Immature natural killer cell (primary cell): ENCODE measurements at regions not wholly inside any gene's neighbourhood (a gene's known extent, or its start where the extent isn't known, plus 50 kb on each side); places are given as distances from the start of the nearest gene placed in this dataset.

ENCODE experiments used
- DNase-seq, 3 donors: peaks; one replicate each; pipeline ENCODE4 v3.0.0; 2022; ENCODE audit warnings: mixed read lengths in 1 of 3
- H3K27ac Mint-ChIP-seq, 6 donors: one replicate each; pipeline ENCODE4 v1.8.0; 2020; ENCODE audit warnings: mixed read lengths in 6 of 6, mild to moderate bottlenecking in 5 of 6, inconsistent platforms in 4 of 6, moderate library complexity in 3 of 6
- H3K27me3 Mint-ChIP-seq, 3 donors: one replicate each; pipeline ENCODE4 v1.8.0; 2020 to 2021; ENCODE audit warnings: low read depth in 3 of 3, mild to moderate bottlenecking in 3 of 3, mixed read lengths in 3 of 3, moderate library complexity in 3 of 3, inconsistent platforms in 1 of 3
- H3K36me3 Mint-ChIP-seq, 3 donors: one replicate each; pipeline ENCODE4 v1.8.0; 2020; ENCODE audit warnings: mixed read lengths in 3 of 3, inconsistent platforms in 2 of 3, mild to moderate bottlenecking in 2 of 3
- H3K4me1 Mint-ChIP-seq, 2 donors: one replicate each; pipeline ENCODE4 v1.8.0; 2020; ENCODE audit warnings: inconsistent platforms in 2 of 2, mild to moderate bottlenecking in 2 of 2, mixed read lengths in 2 of 2, moderate library complexity in 1 of 2
- H3K4me3 Mint-ChIP-seq, 5 donors: one replicate each; pipeline ENCODE4 v1.8.0; 2020; ENCODE audit warnings: mild to moderate bottlenecking in 5 of 5, mixed read lengths in 5 of 5, inconsistent platforms in 3 of 5, moderate library complexity in 3 of 5
- H3K9me3 Mint-ChIP-seq, 6 donors: one replicate each; pipeline ENCODE4 v1.8.0; 2020; ENCODE audit warnings: mild to moderate bottlenecking in 6 of 6, mixed read lengths in 6 of 6, inconsistent platforms in 4 of 6, moderate library complexity in 3 of 6

DNA sequence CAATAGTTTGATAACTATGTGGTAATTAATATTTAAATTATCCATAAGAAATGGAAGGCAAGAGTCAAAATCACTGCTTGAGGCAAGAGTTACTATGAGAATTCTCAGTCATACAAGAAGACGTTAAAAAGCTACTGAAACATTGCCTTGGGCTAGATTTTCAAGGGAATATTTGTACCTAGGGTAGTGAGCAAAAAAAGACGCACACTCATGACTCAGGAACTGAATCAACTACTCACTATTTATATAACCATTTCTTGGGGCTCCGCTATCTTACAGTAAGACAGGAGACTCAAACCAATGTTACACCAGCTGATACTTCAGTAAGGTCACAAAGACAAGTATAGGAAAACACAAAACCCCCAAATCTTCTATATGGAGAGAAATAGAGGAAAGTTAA lies 151.5 kb upstream of the RNPC3 start:
- Mint-ChIP-seq H3K27me3 (no peaks in the 10 kb centered on the region), H3K27ac (no peak overlapping the region), H3K9me3 (peaks cover 0 to 23% (median 7%) of the 10 kb centered on the region in 6 donors), H3K4me3 (no peak overlapping the region), H3K4me1 (no peaks in the 10 kb centered on the region), H3K36me3 (no peaks in the 10 kb centered on the region)
- no peak for DNase-seq

DNA sequence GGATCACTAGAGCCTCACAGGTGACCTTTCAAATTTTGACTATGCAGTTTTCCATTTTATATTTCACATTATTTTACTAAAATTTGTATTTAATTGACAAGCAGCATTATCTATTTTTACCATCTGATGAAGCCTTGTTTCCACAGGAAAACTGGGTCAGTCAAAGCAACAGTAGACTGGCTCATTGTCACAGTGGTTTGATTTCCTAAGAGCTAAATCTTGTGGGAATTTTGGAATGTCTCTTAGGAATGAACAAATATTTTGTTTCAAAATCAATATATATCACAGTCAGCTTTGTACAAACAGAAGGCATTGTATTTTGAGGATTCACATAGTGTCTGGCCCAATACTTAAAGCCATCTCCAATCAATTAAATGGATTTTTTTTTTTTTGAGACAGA lies 152.6 kb upstream of the RNPC3 start:
- no peak for DNase-seq
- Mint-ChIP-seq H3K4me1 (no peaks in the 10 kb centered on the region), H3K27me3 (no peaks in the 10 kb centered on the region), H3K36me3 (no peaks in the 10 kb centered on the region), H3K4me3 (no peak overlapping the region), H3K9me3 (peaks cover 0 to 18% (median 4%) of the 10 kb centered on the region in 6 donors), H3K27ac (no peak overlapping the region)

DNA sequence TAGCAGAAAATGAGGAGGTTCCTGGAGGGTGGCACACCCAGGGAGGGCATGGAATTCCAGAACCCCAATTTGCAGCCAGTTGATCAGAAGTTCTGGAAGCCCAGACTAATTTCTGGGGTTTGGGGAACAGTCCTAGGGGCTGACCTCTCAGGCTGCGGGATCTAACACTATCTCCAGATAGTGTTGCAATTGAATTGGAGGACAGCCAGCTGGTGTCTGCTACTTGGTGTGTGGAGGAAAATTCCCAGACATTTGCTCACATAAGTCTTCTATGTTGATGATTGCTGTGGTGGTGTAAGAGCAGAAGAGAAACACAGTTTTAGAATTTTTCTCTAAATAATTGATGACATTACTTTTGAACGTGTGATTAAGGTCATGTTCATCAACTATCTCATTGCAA lies 154.3 kb upstream of the RNPC3 start:
- Mint-ChIP-seq H3K4me1 (no peaks in the 10 kb centered on the region), H3K9me3 (peaks cover 0 to 10% (median 4%) of the 10 kb centered on the region in 6 donors), H3K27ac (no peak overlapping the region), H3K27me3 (no peaks in the 10 kb centered on the region), H3K4me3 (no peak overlapping the region), H3K36me3 (no peaks in the 10 kb centered on the region)
- no peak for DNase-seq

- H3K27me3 Mint-ChIP-seq, result no peaks in the 10 kb centered on the region
- peaks cover 0 to 10% (median under 1%) of the 10 kb centered on the region in 6 donors for H3K9me3 Mint-ChIP-seq
- no peak overlapping the region for H3K4me3 Mint-ChIP-seq
- no peak for DNase-seq
- no peaks in the 10 kb centered on the region for H3K36me3 Mint-ChIP-seq
- no peak overlapping the region for H3K27ac Mint-ChIP-seq
- no peaks in the 10 kb centered on the region for H3K4me1 Mint-ChIP-seq
Observed at GRCh38 chr1:103367186-103367585, 158.3 kb upstream of the RNPC3 start.

DNA sequence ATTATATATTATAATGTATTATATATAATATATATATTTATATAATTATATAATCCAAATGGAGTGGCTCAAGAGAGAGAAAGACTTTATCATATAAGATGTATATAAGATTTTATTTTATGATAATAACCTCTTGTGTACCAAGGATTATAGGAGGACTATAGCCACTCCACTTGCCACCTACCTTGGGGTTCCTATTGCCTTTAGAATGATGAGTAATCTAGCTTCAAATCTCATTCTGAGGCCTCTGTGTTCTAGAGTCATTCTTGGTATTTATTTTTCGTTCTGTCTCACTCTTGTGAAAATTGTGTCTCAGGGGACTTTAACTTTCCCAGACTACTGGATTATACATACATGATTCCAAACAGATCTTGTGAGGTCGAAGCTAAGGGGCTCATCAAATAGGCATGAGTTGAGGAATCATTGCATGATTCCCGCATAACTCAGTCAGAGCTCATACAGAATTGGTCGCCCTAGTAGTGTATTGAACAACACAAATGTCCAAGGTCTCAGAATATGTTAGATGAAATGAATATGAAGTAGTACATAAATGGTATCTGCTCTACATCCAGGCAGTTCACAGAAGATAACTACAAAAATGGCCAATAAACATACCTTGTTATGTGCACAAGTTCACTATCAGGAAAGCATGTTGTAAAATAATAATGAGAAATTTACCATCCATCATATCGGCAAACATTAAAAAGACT lies 159.5 kb upstream of the RNPC3 start:
- DNase-seq, result no peak
- no peaks in the 10 kb centered on the region for H3K4me1 Mint-ChIP-seq
- no peak overlapping the region for H3K4me3 Mint-ChIP-seq
- H3K27me3 Mint-ChIP-seq, result peaks cover 0 to 2% (median 0%) of the 10 kb centered on the region in 3 donors
- H3K9me3 Mint-ChIP-seq, result peaks cover 0 to 5% (median under 1%) of the 10 kb centered on the region in 6 donors
- H3K36me3 Mint-ChIP-seq, result no peaks in the 10 kb centered on the region
- no peak overlapping the region for H3K27ac Mint-ChIP-seq

DNA sequence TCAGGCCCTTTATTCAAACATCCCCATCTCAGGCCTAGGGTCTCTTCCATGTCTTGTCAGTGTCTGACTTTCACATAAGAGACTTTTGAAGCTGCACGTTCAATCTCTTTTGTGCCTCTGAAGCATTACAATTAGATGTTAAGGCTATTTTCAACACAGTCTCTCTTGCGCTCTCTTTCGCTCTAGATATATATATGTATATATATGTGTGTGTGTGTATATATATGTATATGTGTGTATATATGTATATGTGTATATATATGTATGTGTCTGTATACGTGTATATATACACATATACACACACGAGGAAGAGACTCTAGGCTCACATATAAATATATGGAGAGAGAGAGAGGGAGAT lies 162.5 kb upstream of the RNPC3 start:
- Mint-ChIP-seq H3K27me3 (peaks cover 0 to 2% (median 0%) of the 10 kb centered on the region in 3 donors), H3K4me1 (no peaks in the 10 kb centered on the region), H3K4me3 (no peak overlapping the region), H3K27ac (no peak overlapping the region), H3K9me3 (peaks cover 0 to 4% (median 1%) of the 10 kb centered on the region in 6 donors), H3K36me3 (no peaks in the 10 kb centered on the region)
- DNase-seq, result no peak

GRCh38 chr1:103362348-103363007 lies 163.0 kb upstream of the RNPC3 start:
- Mint-ChIP-seq H3K27me3 (peaks cover 0 to 2% (median 0%) of the 10 kb centered on the region in 3 donors), H3K36me3 (no peaks in the 10 kb centered on the region)

DNA sequence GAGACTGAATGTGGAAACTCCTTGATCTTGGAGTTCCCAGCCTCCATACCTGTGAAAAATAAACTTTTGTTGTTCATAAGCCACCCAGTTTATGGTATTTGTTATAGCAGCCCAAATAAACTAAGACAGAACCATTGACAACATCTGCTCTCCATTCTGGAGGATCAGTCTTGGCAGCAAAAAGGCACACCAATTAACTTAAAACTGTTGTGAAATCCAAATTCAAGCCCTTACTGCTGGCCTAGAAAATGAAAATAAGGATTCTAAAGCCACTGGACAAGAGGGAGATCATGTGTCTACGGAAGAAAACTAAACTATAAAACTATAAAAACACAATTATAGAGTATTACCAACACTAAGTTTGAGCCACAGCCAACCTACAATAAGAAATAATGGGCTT lies 172.1 kb upstream of the RNPC3 start:
- H3K9me3 Mint-ChIP-seq, result peaks cover 3 to 38% (median 14%) of the 10 kb centered on the region in 6 donors
- no peaks in the 10 kb centered on the region for H3K36me3 Mint-ChIP-seq
- H3K27me3 Mint-ChIP-seq, result peaks cover 0 to 3% (median 0%) of the 10 kb centered on the region in 3 donors
- H3K4me3 Mint-ChIP-seq, result no peak overlapping the region
- no peak overlapping the region for H3K27ac Mint-ChIP-seq
- H3K4me1 Mint-ChIP-seq, result no peaks in the 10 kb centered on the region
- no peak for DNase-seq

More at GRCh38 chr1:103362348-103363007, 163.0 kb upstream of the RNPC3 start:
- no peak for DNase-seq
- Mint-ChIP-seq H3K4me1 (no peaks in the 10 kb centered on the region), H3K4me3 (no peak overlapping the region), H3K9me3 (peaks cover 0 to 7% (median 3%) of the 10 kb centered on the region in 6 donors), H3K27ac (no peak overlapping the region)

DNA sequence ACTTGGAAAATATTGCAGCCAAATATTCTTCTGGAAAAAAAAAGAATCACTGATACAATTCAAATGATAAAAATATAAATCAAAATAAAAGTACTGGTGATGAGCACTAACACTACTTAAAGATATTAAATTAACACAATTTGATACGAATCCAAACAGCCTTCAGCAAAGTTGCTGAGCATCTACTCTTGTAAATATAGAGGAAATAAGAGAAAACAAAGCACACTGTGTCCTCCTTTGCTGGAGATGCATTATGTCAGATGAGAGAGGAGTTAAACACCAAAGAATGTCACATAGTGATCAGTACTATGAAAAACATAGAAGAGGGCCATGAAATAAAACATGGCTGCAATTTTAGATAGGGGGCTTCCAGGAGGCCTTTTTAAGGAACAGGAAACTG lies 177.4 kb upstream of the RNPC3 start:
- no peaks in the 10 kb centered on the region for H3K36me3 Mint-ChIP-seq
- H3K9me3 Mint-ChIP-seq, result peaks cover 0 to 21% (median 12%) of the 10 kb centered on the region in 6 donors
- no peak overlapping the region for H3K4me3 Mint-ChIP-seq
- H3K4me1 Mint-ChIP-seq, result no peaks in the 10 kb centered on the region
- H3K27me3 Mint-ChIP-seq, result peaks cover 0 to 2% (median 0%) of the 10 kb centered on the region in 3 donors
- no peak for DNase-seq
- no peak overlapping the region for H3K27ac Mint-ChIP-seq

DNA sequence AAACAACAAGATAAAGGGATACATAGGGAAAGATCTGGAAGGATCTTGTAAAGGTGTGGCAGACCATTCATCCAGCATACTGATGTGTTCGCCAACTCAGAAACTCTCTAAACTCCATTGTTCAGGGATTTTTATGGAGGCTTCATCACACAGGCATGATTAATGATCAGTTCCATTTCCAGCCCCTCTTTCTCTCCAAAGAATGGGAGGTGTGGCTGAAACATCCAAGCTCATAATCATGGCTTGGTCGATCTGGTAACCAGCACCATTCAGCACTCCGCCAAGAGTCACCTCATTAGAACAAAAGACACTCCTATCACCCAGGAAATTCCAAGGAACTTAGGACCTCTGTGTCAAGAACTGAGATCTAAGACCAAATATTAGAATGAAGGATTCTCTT lies 180.6 kb upstream of the RNPC3 start:
- peaks cover 0 to 16% (median 6%) of the 10 kb centered on the region in 6 donors for H3K9me3 Mint-ChIP-seq
- no peaks in the 10 kb centered on the region for H3K36me3 Mint-ChIP-seq
- H3K4me1 Mint-ChIP-seq, result no peaks in the 10 kb centered on the region
- no peak for DNase-seq
- no peak overlapping the region for H3K27ac Mint-ChIP-seq
- no peak overlapping the region for H3K4me3 Mint-ChIP-seq
- no peaks in the 10 kb centered on the region for H3K27me3 Mint-ChIP-seq

- no peaks in the 10 kb centered on the region for H3K4me1 Mint-ChIP-seq
Observed at GRCh38 chr1:103341377-103341880, 184.1 kb upstream of the RNPC3 start.

GRCh38 chr1:103337779-103338178 lies 187.7 kb upstream of the RNPC3 start:
- Mint-ChIP-seq H3K4me1 (no peaks in the 10 kb centered on the region), H3K27ac (peak overlapping the region in 1 of 6 donors; percentile 24), H3K9me3 (peaks cover 0 to 18% (median 5%) of the 10 kb centered on the region in 6 donors), H3K36me3 (no peaks in the 10 kb centered on the region), H3K27me3 (no peaks in the 10 kb centered on the region), H3K4me3 (no peak overlapping the region)
- no peak for DNase-seq

More at GRCh38 chr1:103341377-103341880, 184.1 kb upstream of the RNPC3 start:
- Mint-ChIP-seq H3K27me3 (no peaks in the 10 kb centered on the region), H3K27ac (no peak overlapping the region), H3K9me3 (peaks cover 0 to 10% (median 6%) of the 10 kb centered on the region in 6 donors), H3K36me3 (no peaks in the 10 kb centered on the region), H3K4me3 (no peak overlapping the region)
- DNase-seq, result no peak

- no peak overlapping the region for H3K27ac Mint-ChIP-seq
- H3K4me1 Mint-ChIP-seq, result no peaks in the 10 kb centered on the region
- H3K27me3 Mint-ChIP-seq, result no peaks in the 10 kb centered on the region
- no peak overlapping the region for H3K4me3 Mint-ChIP-seq
- no peaks in the 10 kb centered on the region for H3K36me3 Mint-ChIP-seq
- H3K9me3 Mint-ChIP-seq, result peaks cover 0 to 13% (median 4%) of the 10 kb centered on the region in 6 donors
- no peak for DNase-seq
Observed at GRCh38 chr1:103336408-103336807, 189.1 kb upstream of the RNPC3 start.

DNA sequence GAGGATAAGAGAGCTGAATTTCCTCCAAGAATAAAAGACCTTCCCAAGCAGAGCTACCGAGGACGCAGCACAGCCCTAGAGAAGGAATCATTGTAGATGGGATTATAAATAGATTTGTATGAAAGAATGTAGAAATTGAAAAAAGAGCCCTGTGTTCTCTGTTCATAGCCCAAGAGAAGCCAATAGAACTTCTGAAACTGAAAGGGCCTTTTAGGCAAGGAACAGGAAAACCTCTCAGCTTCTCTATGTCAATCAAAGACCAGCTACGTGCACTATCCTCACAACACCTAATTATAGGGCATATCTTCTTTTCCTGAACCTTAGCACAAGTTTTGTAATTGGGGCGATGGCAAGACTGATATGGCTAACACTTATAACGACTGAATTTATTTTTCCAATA lies 192.4 kb upstream of the RNPC3 start:
- Mint-ChIP-seq H3K27me3 (no peaks in the 10 kb centered on the region), H3K4me1 (no peaks in the 10 kb centered on the region), H3K9me3 (peaks cover 2 to 11% (median 3%) of the 10 kb centered on the region in 6 donors), H3K4me3 (no peak overlapping the region), H3K36me3 (no peaks in the 10 kb centered on the region), H3K27ac (no peak overlapping the region)
- DNase-seq, result no peak
